Kidney epithelial cell (primary cell): ENCODE measurements at regions not wholly inside any gene's neighbourhood (a gene's known extent, or its start where the extent isn't known, plus 50 kb on each side); places are given as distances from the start of the nearest gene placed in this dataset.

Experiments used
- DNase-seq: peaks from one replicate; pipeline ENCODE4 v3.0.0-alpha.2; 2010; ENCODE audit warnings: low read depth
- H3K27me3 ChIP-seq: 2 replicates; pipeline ENCODE4 v1.6.0; 2011; ENCODE audit warnings: low read length; ENCODE audit not compliant: control insufficient read depth, insufficient read depth
- H3K36me3 ChIP-seq: 2 replicates; pipeline ENCODE4 v1.5.1; 2011; ENCODE audit warnings: low read length; ENCODE audit not compliant: control insufficient read depth, insufficient read depth
- H3K4me3 ChIP-seq: 2 replicates; pipeline ENCODE4 v1.5.1; 2011; ENCODE audit warnings: low read depth, mild to moderate bottlenecking, control low read depth, low read length
- CTCF ChIP-seq: IDR thresholded peaks from 2 replicates; pipeline ENCODE4 v1.5.1; 2011; ENCODE audit warnings: mild to moderate bottlenecking, moderate library complexity, low read length, control low read depth, inconsistent platforms; ENCODE audit not compliant: insufficient read depth, poor library complexity, severe bottlenecking

- TF ChIP-seq CTCF, result no peak
These were observed 89.5 kb upstream of the PUM3 start for GRCh38 chr9:2933165-2934095.

GRCh38 chr9:2928411-2928810 is 84.5 kb upstream of the PUM3 start:
- no peak for DNase-seq
- peaks cover 3% of the 10 kb centered on the region for H3K27me3 ChIP-seq
- H3K36me3 ChIP-seq, result no peaks in the 10 kb centered on the region
- no peak for TF ChIP-seq CTCF
- no peak overlapping the region for H3K4me3 ChIP-seq

More at GRCh38 chr9:2933165-2934095, 89.5 kb upstream of the PUM3 start:
- Histone ChIP-seq H3K27me3 (no peaks in the 10 kb centered on the region), H3K36me3 (no peaks in the 10 kb centered on the region), H3K4me3 (no peak overlapping the region)
- DNase-seq, result no peak

GRCh38 chr9:2925016-2925415 is 81.1 kb upstream of the PUM3 start:
- no peak for TF ChIP-seq CTCF
- H3K36me3 ChIP-seq, result no peaks in the 10 kb centered on the region
- peaks cover 3% of the 10 kb centered on the region for H3K27me3 ChIP-seq
- no peak for DNase-seq
- H3K4me3 ChIP-seq, result no peak overlapping the region

GRCh38 chr9:2924380-2924768 is 80.5 kb upstream of the PUM3 start:
- H3K36me3 ChIP-seq, result no peaks in the 10 kb centered on the region
- no peak for DNase-seq
- H3K27me3 ChIP-seq, result peaks cover 3% of the 10 kb centered on the region
- no peak overlapping the region for H3K4me3 ChIP-seq
- no peak for TF ChIP-seq CTCF

GRCh38 chr9:2923766-2924379 is 80.0 kb upstream of the PUM3 start:
- H3K36me3 ChIP-seq, result no peaks in the 10 kb centered on the region
- H3K4me3 ChIP-seq, result no peak overlapping the region
- TF ChIP-seq CTCF, result no peak
- H3K27me3 ChIP-seq, result peaks cover 3% of the 10 kb centered on the region
- no peak for DNase-seq
